ENCODE measurements at regions not wholly inside any gene's neighbourhood (a gene's known extent, or its start where the extent isn't known, plus 50 kb on each side); places are given as distances from the start of the nearest gene placed in this dataset.

DNA sequence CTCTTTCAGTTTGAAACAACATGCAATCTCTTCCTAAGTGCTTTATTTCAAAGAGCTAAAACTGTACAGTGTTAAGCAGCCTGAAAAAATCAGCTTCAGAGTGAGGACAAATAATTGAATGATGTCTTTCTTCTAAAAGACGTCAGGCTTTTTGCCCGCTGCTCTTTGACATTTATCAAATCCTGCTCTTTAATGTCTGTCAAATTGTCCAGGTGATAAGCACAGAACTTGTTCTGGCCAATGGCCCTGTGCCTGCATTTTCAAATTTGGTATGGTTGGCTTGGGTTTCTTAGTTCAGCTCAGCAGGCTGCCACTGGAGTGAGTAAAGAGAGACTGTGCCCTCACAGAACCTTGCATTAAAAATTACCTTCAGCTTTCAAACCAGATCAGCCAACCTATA, 712.9 kb upstream of the LCORL start:
- H3K4me3 ChIP-seq (ENCODE audit: control insufficient read depth, low read depth, low read length), result no peak overlapping the region
- TF ChIP-seq, protein P1, sequence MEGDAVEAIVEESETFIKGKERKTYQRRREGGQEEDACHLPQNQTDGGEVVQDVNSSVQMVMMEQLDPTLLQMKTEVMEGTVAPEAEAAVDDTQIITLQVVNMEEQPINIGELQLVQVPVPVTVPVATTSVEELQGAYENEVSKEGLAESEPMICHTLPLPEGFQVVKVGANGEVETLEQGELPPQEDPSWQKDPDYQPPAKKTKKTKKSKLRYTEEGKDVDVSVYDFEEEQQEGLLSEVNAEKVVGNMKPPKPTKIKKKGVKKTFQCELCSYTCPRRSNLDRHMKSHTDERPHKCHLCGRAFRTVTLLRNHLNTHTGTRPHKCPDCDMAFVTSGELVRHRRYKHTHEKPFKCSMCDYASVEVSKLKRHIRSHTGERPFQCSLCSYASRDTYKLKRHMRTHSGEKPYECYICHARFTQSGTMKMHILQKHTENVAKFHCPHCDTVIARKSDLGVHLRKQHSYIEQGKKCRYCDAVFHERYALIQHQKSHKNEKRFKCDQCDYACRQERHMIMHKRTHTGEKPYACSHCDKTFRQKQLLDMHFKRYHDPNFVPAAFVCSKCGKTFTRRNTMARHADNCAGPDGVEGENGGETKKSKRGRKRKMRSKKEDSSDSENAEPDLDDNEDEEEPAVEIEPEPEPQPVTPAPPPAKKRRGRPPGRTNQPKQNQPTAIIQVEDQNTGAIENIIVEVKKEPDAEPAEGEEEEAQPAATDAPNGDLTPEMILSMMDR (IDR thresholded peaks at IDR 0.05; ENCODE audit: control insufficient read depth, insufficient read depth, low read depth, low read length, missing control alignments), result no peak
- no peak for DNase-seq (ENCODE audit: low read depth)

DNA sequence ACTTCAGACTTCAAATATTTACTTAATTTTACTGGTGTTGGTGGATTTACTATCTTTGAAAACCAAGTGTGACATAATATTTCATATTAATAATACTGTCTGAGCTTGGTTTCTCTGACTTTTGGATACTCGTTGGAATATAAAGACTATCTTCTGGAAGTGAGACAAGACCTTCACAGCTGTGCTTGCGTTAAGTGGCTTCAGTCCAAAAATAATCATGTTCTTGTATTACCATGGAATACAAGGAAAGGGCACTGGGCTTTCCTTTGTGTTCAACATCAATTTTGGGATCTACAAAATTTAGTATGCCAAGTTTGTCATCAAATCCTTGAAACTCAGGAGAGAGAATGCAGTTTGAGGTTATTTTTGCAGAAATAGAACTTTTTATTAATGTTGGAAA, 712.4 kb upstream of the LCORL start:
- TF ChIP-seq, protein P1 (IDR thresholded peaks at IDR 0.05; ENCODE audit: control insufficient read depth, insufficient read depth, low read depth, low read length, missing control alignments), result no peak
- no peak overlapping the region for H3K4me3 ChIP-seq (ENCODE audit: control insufficient read depth, low read depth, low read length)
- DNase-seq (ENCODE audit: low read depth), result no peak

DNA sequence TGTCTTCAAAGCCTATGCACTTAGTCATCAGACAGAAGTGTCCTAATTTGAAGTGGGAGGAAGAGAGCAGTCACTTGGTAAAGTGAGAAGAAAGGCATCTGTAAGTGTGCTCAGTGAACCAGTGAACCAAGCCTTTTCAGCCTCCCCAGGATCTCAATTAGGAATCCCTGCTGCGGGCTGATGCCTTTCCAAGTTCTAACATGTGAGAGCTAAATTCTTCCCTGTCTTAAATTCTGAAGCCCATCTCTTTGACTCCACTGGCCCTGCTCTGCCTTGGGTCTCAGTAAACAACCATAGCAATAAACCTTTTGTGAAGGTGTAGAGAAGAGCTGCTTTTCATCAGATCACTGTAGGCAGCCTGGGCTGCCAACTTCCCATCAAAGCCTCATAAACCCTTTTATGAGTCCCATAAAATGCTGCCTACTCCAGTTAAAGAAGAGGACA, 701.2 kb upstream of the LCORL start:
- no peak overlapping the region for H3K4me3 ChIP-seq (ENCODE audit: control insufficient read depth, low read depth, low read length)
- TF ChIP-seq, protein P1 (IDR thresholded peaks at IDR 0.05; ENCODE audit: control insufficient read depth, insufficient read depth, low read depth, low read length, missing control alignments), result no peak
- no peak for DNase-seq (ENCODE audit: low read depth)

- TF ChIP-seq, protein P1 (IDR thresholded peaks at IDR 0.05; ENCODE audit: control insufficient read depth, insufficient read depth, low read depth, low read length, missing control alignments), result no peak
- no peak overlapping the region for H3K4me3 ChIP-seq (ENCODE audit: control insufficient read depth, low read depth, low read length)
- DNase-seq (ENCODE audit: low read depth), result no peak
Measured at GRCh38 chr4:18698119-18698883, 676.7 kb upstream of the LCORL start.

- no peak overlapping the region for H3K4me3 ChIP-seq (ENCODE audit: control insufficient read depth, low read depth, low read length)
- TF ChIP-seq, protein P1 (IDR thresholded peaks at IDR 0.05; ENCODE audit: control insufficient read depth, insufficient read depth, low read depth, low read length, missing control alignments), result peak; percentile 26
- DNase-seq (ENCODE audit: low read depth), result no peak
Measured at GRCh38 chr4:18695733-18696527, 674.4 kb upstream of the LCORL start.

DNA sequence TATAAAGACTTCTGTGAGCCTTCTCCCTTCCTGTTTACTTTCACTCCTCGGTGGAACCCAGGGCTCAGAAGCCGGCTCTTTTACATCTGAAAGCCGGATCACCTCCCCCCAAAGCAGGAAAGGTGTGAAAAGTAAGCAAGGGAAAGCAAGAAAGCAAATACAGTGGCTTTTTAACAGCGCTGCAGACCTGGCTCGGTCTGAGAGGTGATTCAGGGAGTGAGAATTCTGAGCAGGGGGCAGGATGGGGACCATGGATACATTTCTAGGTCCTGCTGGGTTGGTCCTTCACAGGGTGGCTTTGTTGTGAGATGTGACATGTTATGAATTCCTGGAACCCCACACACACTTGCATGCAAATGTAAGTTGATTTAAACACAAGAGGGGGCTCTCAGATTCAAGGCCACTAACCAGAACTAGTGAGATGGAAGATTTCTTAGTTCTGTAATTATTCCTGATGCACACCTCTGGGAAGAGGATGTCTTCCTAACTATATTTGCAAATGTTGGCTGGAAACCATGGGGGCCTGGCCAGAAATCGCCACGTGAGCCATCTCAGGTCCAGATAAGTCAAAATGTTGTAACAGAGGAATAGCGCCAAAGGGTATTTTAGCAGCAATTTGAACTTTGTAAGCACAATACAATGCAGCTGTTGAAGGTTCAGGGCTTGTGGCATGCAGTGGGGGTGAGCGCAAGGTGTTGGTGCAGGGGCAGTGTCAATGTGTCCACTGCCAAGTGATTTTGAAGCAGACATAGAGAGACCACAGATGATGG, 670.1 kb upstream of the LCORL start:
- TF ChIP-seq, protein P1 (IDR thresholded peaks at IDR 0.05; ENCODE audit: control insufficient read depth, insufficient read depth, low read depth, low read length, missing control alignments), result no peak
- no peak for DNase-seq (ENCODE audit: low read depth)
- no peak overlapping the region for H3K4me3 ChIP-seq (ENCODE audit: control insufficient read depth, low read depth, low read length)
